ENCODE measurements at regions not wholly inside any gene's neighbourhood (a gene's known extent, or its start where the extent isn't known, plus 50 kb on each side); places are given as distances from the start of the nearest gene placed in this dataset.

DNA sequence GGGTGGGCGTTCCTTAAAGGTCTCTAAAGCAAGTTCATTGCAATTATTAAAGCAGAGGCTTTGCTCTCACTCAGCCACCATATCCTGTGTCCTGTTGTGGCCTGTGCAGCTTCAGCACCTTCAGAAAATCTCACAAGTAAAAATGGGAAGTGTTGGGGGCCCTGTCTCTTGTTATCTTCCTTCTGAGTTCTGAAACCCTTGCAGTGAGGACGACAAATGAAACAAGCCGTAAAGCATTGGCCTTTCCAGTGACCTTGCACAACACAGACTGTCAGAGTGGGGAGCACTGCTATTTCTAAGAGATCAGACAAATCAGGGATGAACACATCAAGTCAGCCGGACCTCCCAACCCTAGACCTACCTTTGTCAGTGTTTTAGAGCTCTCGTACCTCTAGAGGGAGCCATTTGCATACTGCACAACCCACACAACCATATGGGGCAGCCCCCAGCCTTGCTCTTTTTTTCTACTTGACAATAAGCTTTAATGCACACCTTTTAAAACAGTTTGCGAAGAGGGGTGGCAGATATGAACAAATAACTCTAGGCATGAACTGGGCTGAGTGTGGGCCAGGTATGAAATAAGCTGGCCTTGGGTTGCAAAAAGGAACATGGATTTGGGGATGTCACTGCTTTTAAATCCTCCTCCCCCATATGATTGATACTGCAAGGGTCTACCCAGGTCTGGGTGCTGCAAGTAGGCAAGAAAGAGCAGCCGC, 89.8 kb downstream of the KATNIP start:
- TF ChIP-seq, protein P1, sequence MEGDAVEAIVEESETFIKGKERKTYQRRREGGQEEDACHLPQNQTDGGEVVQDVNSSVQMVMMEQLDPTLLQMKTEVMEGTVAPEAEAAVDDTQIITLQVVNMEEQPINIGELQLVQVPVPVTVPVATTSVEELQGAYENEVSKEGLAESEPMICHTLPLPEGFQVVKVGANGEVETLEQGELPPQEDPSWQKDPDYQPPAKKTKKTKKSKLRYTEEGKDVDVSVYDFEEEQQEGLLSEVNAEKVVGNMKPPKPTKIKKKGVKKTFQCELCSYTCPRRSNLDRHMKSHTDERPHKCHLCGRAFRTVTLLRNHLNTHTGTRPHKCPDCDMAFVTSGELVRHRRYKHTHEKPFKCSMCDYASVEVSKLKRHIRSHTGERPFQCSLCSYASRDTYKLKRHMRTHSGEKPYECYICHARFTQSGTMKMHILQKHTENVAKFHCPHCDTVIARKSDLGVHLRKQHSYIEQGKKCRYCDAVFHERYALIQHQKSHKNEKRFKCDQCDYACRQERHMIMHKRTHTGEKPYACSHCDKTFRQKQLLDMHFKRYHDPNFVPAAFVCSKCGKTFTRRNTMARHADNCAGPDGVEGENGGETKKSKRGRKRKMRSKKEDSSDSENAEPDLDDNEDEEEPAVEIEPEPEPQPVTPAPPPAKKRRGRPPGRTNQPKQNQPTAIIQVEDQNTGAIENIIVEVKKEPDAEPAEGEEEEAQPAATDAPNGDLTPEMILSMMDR (IDR thresholded peaks at IDR 0.05; ENCODE audit: poor library complexity), result peak; percentile 69
- no peak for TF ChIP-seq EZH2phosphoT487 (IDR thresholded peaks at IDR 0.05; ENCODE audit: low read depth, severe bottlenecking, unreplicated experiment)
